Keratinocyte (primary cell): ENCODE measurements at regions not wholly inside any gene's neighbourhood (a gene's known extent, or its start where the extent isn't known, plus 50 kb on each side); places are given as distances from the start of the nearest gene placed in this dataset.
"Not testable (repeated sequence)": the region's sequence is repeated elsewhere in the genome, so short reads cannot be mapped to it uniquely, and the experiment has no call there.

ENCODE experiments used
- CTCF ChIP-seq, 3 experiments: IDR thresholded peaks in 1 of 3; conservative IDR thresholded peaks in 1 of 3; optimal IDR thresholded peaks in 1 of 3; 2 replicates in 2 of 3; 3 replicates in 1 of 3; pipeline versions ENCODE3 to v1.5.1; 2011; ENCODE audit warnings: low read length in 3 of 3, mild to moderate bottlenecking in 3 of 3, moderate library complexity in 2 of 3, control low read depth in 1 of 3, inconsistent platforms in 1 of 3; ENCODE audit not compliant: insufficient read depth in 2 of 3; ENCODE audit errors: extremely low read depth in 1 of 3
- EZH2 ChIP-seq: IDR thresholded peaks from one replicate; pipeline ENCODE4 v1.6.1; 2012; ENCODE audit warnings: inconsistent platforms, mild to moderate bottlenecking, low read length, moderate library complexity

DNA sequence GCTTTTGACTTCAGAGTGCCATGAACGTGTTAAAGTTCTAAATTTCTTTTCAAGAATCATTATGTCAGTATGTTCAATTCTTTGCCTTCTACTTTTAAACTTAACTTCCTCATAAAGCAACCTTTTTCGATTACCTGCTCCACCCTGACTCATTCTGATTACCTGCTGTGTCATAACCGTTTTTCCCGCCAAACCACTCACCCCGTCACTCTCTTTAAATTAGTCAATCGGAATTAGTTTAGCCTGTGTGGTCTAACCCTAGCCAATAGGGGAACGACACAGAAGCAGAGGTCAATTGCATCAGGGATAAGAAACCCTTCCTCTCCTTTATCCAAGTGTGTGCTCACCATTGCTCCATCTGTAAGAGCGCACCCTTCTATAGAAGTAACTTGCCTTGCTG, 482.7 kb downstream of the CD83 start:
- TF ChIP-seq CTCF (optimal IDR thresholded peaks at IDR 0.05 in 1 of 3, IDR thresholded peaks at IDR 0.05 in 1 of 3, conservative IDR thresholded peaks at IDR 0.05 in 1 of 3; ENCODE audit: extremely low read depth in 1 of 3, insufficient read depth in 2 of 3, low read length in 3 of 3); EZH2: not testable (repeated sequence)
